Naive thymus-derived CD8-positive, alpha-beta T cell (primary cell): ENCODE measurements at regions not wholly inside any gene's neighbourhood (a gene's known extent, or its start where the extent isn't known, plus 50 kb on each side); places are given as distances from the start of the nearest gene placed in this dataset.
A peak's percentile ranks its signal among the peaks of the same experiment; 100 is the strongest.

Experiments
- ATAC-seq, 2 donors: fragments of 150-1000 bp; cut with Tn5 transposase in 1 of 2; sonication (Bioruptor Pico), chemical (Tn5 transposase) in 1 of 2; 1 replicate in 1 of 2; 2 replicates in 1 of 2; pipeline ENCODE4 v1.10.0; 2021; ENCODE audit warnings: mild to moderate bottlenecking in 2 of 2, moderate library complexity in 2 of 2
- POLR2A ChIA-PET: fragments of 350-600 bp; sonication (Branson Sonifier 250); formaldehyde crosslinking; loops from one replicate; lab custom pipeline; 2021; ENCODE audit warnings: antibody characterized with exemption; lab: Charles Lee
- DNase-seq, 10 donors: peaks; one replicate each; pipeline versions ENCODE4 v3.0.0 to v3.0.0-alpha.2; 2020 to 2022
- H3K27ac Mint-ChIP-seq, 10 donors: one replicate each; pipeline ENCODE4 v1.8.0; 2020 to 2022; ENCODE audit warnings: mild to moderate bottlenecking in 10 of 10, mixed read lengths in 10 of 10, moderate library complexity in 4 of 10, inconsistent platforms in 1 of 10
- H3K27me3 Mint-ChIP-seq, 5 donors: one replicate each; pipeline ENCODE4 v1.8.0; 2021 to 2022; ENCODE audit warnings: mixed read lengths in 5 of 5
- H3K36me3 Mint-ChIP-seq, 3 donors: one replicate each; pipeline ENCODE4 v1.8.0; 2020 to 2022; ENCODE audit warnings: mixed read lengths in 3 of 3, mild to moderate bottlenecking in 2 of 3, inconsistent platforms in 1 of 3
- H3K4me1 Mint-ChIP-seq, 4 donors: one replicate each; pipeline ENCODE4 v1.8.0; 2021 to 2022; ENCODE audit warnings: mixed read lengths in 4 of 4
- H3K4me3 Mint-ChIP-seq, 10 donors: one replicate each; pipeline ENCODE4 v1.8.0; 2020 to 2022; ENCODE audit warnings: mild to moderate bottlenecking in 10 of 10, mixed read lengths in 10 of 10, moderate library complexity in 6 of 10, inconsistent platforms in 1 of 10
- H3K9me3 Mint-ChIP-seq, 9 donors: one replicate each; pipeline ENCODE4 v1.8.0; 2020 to 2022; ENCODE audit warnings: mixed read lengths in 9 of 9, mild to moderate bottlenecking in 3 of 9, inconsistent platforms in 1 of 9, moderate library complexity in 1 of 9

GRCh38 chr3:25901796-25902195 is 111.9 kb downstream of the OXSM start:
- Mint-ChIP-seq H3K4me3 (peak overlapping the region in 3 of 10 donors; percentile 1 to 34 (median 1)), H3K27ac (peak overlapping the region in 1 of 10 donors; percentile 1), H3K9me3 (peaks cover 0 to 2% (median 0%) of the 10 kb centered on the region in 9 donors), H3K27me3 (peaks cover 0 to 4% (median 0%) of the 10 kb centered on the region in 5 donors), H3K4me1 (peaks cover 2 to 19% (median 14%) of the 10 kb centered on the region in 4 donors), H3K36me3 (peaks cover 0 to 3% (median 0%) of the 10 kb centered on the region in 3 donors)
- DNase-seq (peak in 3 of 10 donors; percentile 13 to 47 (median 36)), ATAC-seq (peak; percentile 42 to 79)
- POLR2A ChIA-PET = no interaction called here

GRCh38 chr3:25902586-25902985 is 112.7 kb downstream of the OXSM start:
- H3K4me3 Mint-ChIP-seq = no peak overlapping the region
- no peak for ATAC-seq
- H3K4me1 Mint-ChIP-seq = peaks cover 2 to 19% (median 14%) of the 10 kb centered on the region in 4 donors
- H3K9me3 Mint-ChIP-seq = peaks cover 0 to 2% (median 0%) of the 10 kb centered on the region in 9 donors
- H3K27ac Mint-ChIP-seq = no peak overlapping the region
- H3K36me3 Mint-ChIP-seq = peaks cover 0 to 3% (median 0%) of the 10 kb centered on the region in 3 donors
- DNase-seq = no peak
- POLR2A ChIA-PET = no interaction called here
- H3K27me3 Mint-ChIP-seq = peaks cover 0 to 4% (median 0%) of the 10 kb centered on the region in 5 donors

- H3K9me3 Mint-ChIP-seq = peaks cover 0 to 2% (median 0%) of the 10 kb centered on the region in 9 donors
- DNase-seq = no peak
- H3K27me3 Mint-ChIP-seq = peaks cover 0 to 4% (median 0%) of the 10 kb centered on the region in 5 donors
- POLR2A ChIA-PET = no interaction called here
- peaks cover 2 to 19% (median 14%) of the 10 kb centered on the region in 4 donors for H3K4me1 Mint-ChIP-seq
- ATAC-seq = no peak
- no peak overlapping the region for H3K4me3 Mint-ChIP-seq
- H3K36me3 Mint-ChIP-seq = peaks cover 0 to 2% (median 0%) of the 10 kb centered on the region in 3 donors
- peak overlapping the region in 1 of 10 donors; percentile 36 for H3K27ac Mint-ChIP-seq
Observed at GRCh38 chr3:25903371-25904129, 113.7 kb downstream of the OXSM start.

- peak overlapping the region in 1 of 10 donors; percentile 36 for H3K27ac Mint-ChIP-seq
- H3K27me3 Mint-ChIP-seq = peaks cover 0 to 4% (median 0%) of the 10 kb centered on the region in 5 donors
- no peaks in the 10 kb centered on the region for H3K9me3 Mint-ChIP-seq
- no peak for ATAC-seq
- no peaks in the 10 kb centered on the region for H3K36me3 Mint-ChIP-seq
- peaks cover 2 to 19% (median 14%) of the 10 kb centered on the region in 4 donors for H3K4me1 Mint-ChIP-seq
- H3K4me3 Mint-ChIP-seq = no peak overlapping the region
- DNase-seq = no peak
- POLR2A ChIA-PET = no interaction called here
Observed at GRCh38 chr3:25904206-25904605, 114.3 kb downstream of the OXSM start.

GRCh38 chr3:25906132-25906906 is 116.4 kb downstream of the OXSM start:
- no peak overlapping the region for H3K4me3 Mint-ChIP-seq
- peaks cover 0 to 10% (median 4%) of the 10 kb centered on the region in 5 donors for H3K27me3 Mint-ChIP-seq
- ATAC-seq (no peak), DNase-seq (no peak)
- no peak overlapping the region for H3K27ac Mint-ChIP-seq
- no peaks in the 10 kb centered on the region for H3K36me3 Mint-ChIP-seq
- H3K9me3 Mint-ChIP-seq = no peaks in the 10 kb centered on the region
- POLR2A ChIA-PET = no interaction called here
- H3K4me1 Mint-ChIP-seq = peaks cover 2 to 16% (median 14%) of the 10 kb centered on the region in 4 donors

- DNase-seq = no peak
- H3K36me3 Mint-ChIP-seq = no peaks in the 10 kb centered on the region
- no peak overlapping the region for H3K27ac Mint-ChIP-seq
- peaks cover 2 to 16% (median 13%) of the 10 kb centered on the region in 4 donors for H3K4me1 Mint-ChIP-seq
- ATAC-seq = no peak
- POLR2A ChIA-PET = no interaction called here
- H3K9me3 Mint-ChIP-seq = no peaks in the 10 kb centered on the region
- H3K4me3 Mint-ChIP-seq = no peak overlapping the region
- H3K27me3 Mint-ChIP-seq = peaks cover 0 to 10% (median 4%) of the 10 kb centered on the region in 5 donors
Observed at GRCh38 chr3:25907081-25907480, 117.2 kb downstream of the OXSM start.

GRCh38 chr3:25910105-25910504 is 120.2 kb downstream of the OXSM start:
- Mint-ChIP-seq H3K27me3 (peaks cover 0 to 10% (median 0%) of the 10 kb centered on the region in 5 donors), H3K4me3 (no peak overlapping the region), H3K9me3 (no peaks in the 10 kb centered on the region), H3K4me1 (peaks cover 0 to 11% (median 6%) of the 10 kb centered on the region in 4 donors), H3K36me3 (no peaks in the 10 kb centered on the region), H3K27ac (no peak overlapping the region)
- DNase-seq (no peak), ATAC-seq (no peak)
- POLR2A ChIA-PET = no interaction called here

GRCh38 chr3:25910997-25911396 is 121.1 kb downstream of the OXSM start:
- Mint-ChIP-seq H3K4me3 (no peak overlapping the region), H3K4me1 (peaks cover 0 to 11% (median 6%) of the 10 kb centered on the region in 4 donors), H3K9me3 (no peaks in the 10 kb centered on the region), H3K27me3 (peaks cover 0 to 10% (median 0%) of the 10 kb centered on the region in 5 donors), H3K27ac (peak overlapping the region in 1 of 10 donors; percentile 13), H3K36me3 (no peaks in the 10 kb centered on the region)
- ATAC-seq (peak in 1 of 2 donors; percentile 35), DNase-seq (peak in 5 of 10 donors; percentile 11 to 30 (median 22))
- POLR2A ChIA-PET = no interaction called here

GRCh38 chr3:25911525-25912295 is 121.8 kb downstream of the OXSM start:
- POLR2A ChIA-PET = no interaction called here
- Mint-ChIP-seq H3K36me3 (no peaks in the 10 kb centered on the region), H3K4me1 (peaks cover 0 to 11% (median 6%) of the 10 kb centered on the region in 4 donors), H3K27me3 (peaks cover 0 to 10% (median 2%) of the 10 kb centered on the region in 5 donors), H3K9me3 (no peaks in the 10 kb centered on the region), H3K4me3 (peak overlapping the region in 1 of 10 donors; percentile 9), H3K27ac (peak overlapping the region in 7 of 10 donors; percentile 5 to 89 (median 77))
- ATAC-seq = peak; percentile 33 to 66
- DNase-seq = peak in 3 of 10 donors; percentile 14 to 42 (median 40)

GRCh38 chr3:25913179-25913578 is 123.3 kb downstream of the OXSM start:
- Mint-ChIP-seq H3K9me3 (no peaks in the 10 kb centered on the region), H3K27ac (no peak overlapping the region), H3K36me3 (no peaks in the 10 kb centered on the region), H3K4me1 (peaks cover 0 to 11% (median 6%) of the 10 kb centered on the region in 4 donors), H3K4me3 (no peak overlapping the region), H3K27me3 (peaks cover 0 to 16% (median 10%) of the 10 kb centered on the region in 5 donors)
- no peak for ATAC-seq
- POLR2A ChIA-PET = no interaction called here
- no peak for DNase-seq

- POLR2A ChIA-PET = no interaction called here
- DNase-seq = no peak
- ATAC-seq = no peak
- peaks cover 0 to 11% (median 6%) of the 10 kb centered on the region in 4 donors for H3K4me1 Mint-ChIP-seq
- no peak overlapping the region for H3K27ac Mint-ChIP-seq
- H3K36me3 Mint-ChIP-seq = no peaks in the 10 kb centered on the region
- H3K9me3 Mint-ChIP-seq = peaks cover 0 to 3% (median 0%) of the 10 kb centered on the region in 9 donors
- H3K4me3 Mint-ChIP-seq = no peak overlapping the region
- H3K27me3 Mint-ChIP-seq = peaks cover 7 to 35% (median 15%) of the 10 kb centered on the region in 5 donors
Observed at GRCh38 chr3:25915673-25916072, 125.8 kb downstream of the OXSM start.

- POLR2A ChIA-PET = no interaction called here
- H3K27ac Mint-ChIP-seq = no peak overlapping the region
Observed at GRCh38 chr3:25916321-25916720, 126.4 kb downstream of the OXSM start.

More at GRCh38 chr3:25916321-25916720, 126.4 kb downstream of the OXSM start:
- ATAC-seq (no peak), DNase-seq (no peak)
- H3K9me3 Mint-ChIP-seq = peaks cover 0 to 3% (median 0%) of the 10 kb centered on the region in 9 donors
- no peak overlapping the region for H3K4me3 Mint-ChIP-seq
- H3K36me3 Mint-ChIP-seq = no peaks in the 10 kb centered on the region
- peaks cover 0 to 11% (median 6%) of the 10 kb centered on the region in 4 donors for H3K4me1 Mint-ChIP-seq
- peaks cover 7 to 42% (median 18%) of the 10 kb centered on the region in 5 donors for H3K27me3 Mint-ChIP-seq
